CD4-positive, alpha-beta T cell (primary cell): ENCODE measurements at regions not wholly inside any gene's neighbourhood (a gene's known extent, or its start where the extent isn't known, plus 50 kb on each side); places are given as distances from the start of the nearest gene placed in this dataset.

Experiments used
- ATAC-seq: fragments of 200-7000 bp; cut with Tn5 transposase; one replicate; pipeline ENCODE4 v1.10.0; 2022; ENCODE audit warnings: mild to moderate bottlenecking; ENCODE audit not compliant: poor library complexity
- CTCF ChIA-PET: fragments of 350-600 bp; sonication (Branson Sonifier 250); formaldehyde crosslinking; loops from one replicate; lab custom pipeline; 2021; ENCODE audit warnings: antibody characterized with exemption, inconsistent platforms; lab: Charles Lee
- POLR2A ChIA-PET: fragments of 350-600 bp; sonication (Branson Sonifier 250); formaldehyde crosslinking; loops from one replicate; lab custom pipeline; 2021; ENCODE audit warnings: antibody characterized with exemption, inconsistent platforms; lab: Charles Lee
- DNase-seq, 14 experiments: peaks; one replicate each; pipeline ENCODE4 v3.0.0-alpha.2; 2013 to 2020; ENCODE audit warnings: mixed read lengths in 2 of 14
- H3K27ac ChIP-seq, 2 donors: one replicate each; pipeline versions ENCODE4 v1.5.1 to v1.7.0; 2013; ENCODE audit warnings: low read length in 2 of 2, low read depth in 1 of 2, mild to moderate bottlenecking in 1 of 2
- H3K27me3 ChIP-seq, 2 experiments: 1 replicate in 1 of 2; 2 replicates in 1 of 2; pipeline versions ENCODE4 v1.6.1 to v1.7.0; 2013; ENCODE audit warnings: low read length in 2 of 2, control low read depth in 1 of 2, mild to moderate bottlenecking in 1 of 2, moderate library complexity in 1 of 2; ENCODE audit not compliant: insufficient read depth in 2 of 2, control insufficient read depth in 1 of 2
- H3K36me3 ChIP-seq: one replicate; pipeline ENCODE4 v1.6.1; 2013; ENCODE audit warnings: low read length, control low read depth; ENCODE audit not compliant: insufficient read depth
- H3K4me1 ChIP-seq: one replicate; pipeline ENCODE4 v1.6.1; 2013; ENCODE audit warnings: low read length, control low read depth; ENCODE audit not compliant: insufficient read depth
- H3K4me3 ChIP-seq: one replicate; pipeline ENCODE4 v1.5.1; 2013; ENCODE audit warnings: mild to moderate bottlenecking, low read length, moderate library complexity
- H3K9me3 ChIP-seq, 2 experiments: 1 replicate in 1 of 2; 2 replicates in 1 of 2; pipeline versions ENCODE4 v1.6.1 to v1.7.0; 2013; ENCODE audit warnings: low read length in 2 of 2, mild to moderate bottlenecking in 2 of 2, control low read depth in 1 of 2, moderate library complexity in 1 of 2; ENCODE audit not compliant: control insufficient read depth in 1 of 2, insufficient read depth in 1 of 2
- H3K27ac Mint-ChIP-seq: one replicate; pipeline ENCODE4 v1.8.0; 2020; ENCODE audit warnings: mixed read lengths
- H3K27me3 Mint-ChIP-seq: one replicate; pipeline ENCODE4 v1.8.0; 2021; ENCODE audit warnings: mixed read lengths
- H3K36me3 Mint-ChIP-seq: one replicate; pipeline ENCODE4 v1.8.0; 2021; ENCODE audit warnings: low read depth, mixed read lengths
- H3K4me1 Mint-ChIP-seq: one replicate; pipeline ENCODE4 v1.8.0; 2021; ENCODE audit warnings: low read depth, mixed read lengths
- H3K4me3 Mint-ChIP-seq: one replicate; pipeline ENCODE4 v1.8.0; 2020; ENCODE audit warnings: mild to moderate bottlenecking, mixed read lengths
- H3K9me3 Mint-ChIP-seq: one replicate; pipeline ENCODE4 v1.8.0; 2020; ENCODE audit warnings: mixed read lengths
- CTCF ChIP-seq: fragments of 200-600 bp; IDR thresholded peaks from one replicate; pipeline ENCODE4 v1.8.0; 2022; ENCODE audit warnings: antibody characterized with exemption, mild to moderate bottlenecking
- intact Hi-C, 2 experiments: fragments of 100-400 bp; cut with DNase I in 1 of 2; cut with micrococcal nuclease in 1 of 2; formaldehyde crosslinking; loops; one replicate each; pipeline versions ENCODE4 v1.15.1 to v1.9.0; 2023 to 2025; cut with DNase I, micrococcal nuclease

GRCh38 chr1:196105901-196106300 lies 502.3 kb downstream of the KCNT2 start:
- DNase-seq (no peak), ATAC-seq (no peak)
- Histone ChIP-seq H3K27ac (no peak overlapping the region), H3K27me3 (no peaks in the 10 kb centered on the region), H3K36me3 (no peaks in the 10 kb centered on the region), H3K4me1 (no peaks in the 10 kb centered on the region), H3K9me3 (peaks cover 0 to 3% of the 10 kb centered on the region in 2 experiments), H3K4me3 (no peak overlapping the region)
- ChIA-PET CTCF (no interaction called here), POLR2A (no interaction called here)
- no peaks in the 10 kb centered on the region for H3K4me1 Mint-ChIP-seq
- H3K27me3 Mint-ChIP-seq, result no peaks in the 10 kb centered on the region
- no peaks in the 10 kb centered on the region for H3K36me3 Mint-ChIP-seq
- TF ChIP-seq CTCF, result no peak
- peaks cover 5% of the 10 kb centered on the region for H3K9me3 Mint-ChIP-seq
- no peak overlapping the region for H3K4me3 Mint-ChIP-seq
- intact Hi-C loops, result no loop called here
- H3K27ac Mint-ChIP-seq, result no peak overlapping the region

- Mint-ChIP-seq H3K27ac (no peak overlapping the region), H3K4me3 (no peak overlapping the region), H3K9me3 (peaks cover 8% of the 10 kb centered on the region), H3K27me3 (no peaks in the 10 kb centered on the region), H3K36me3 (no peaks in the 10 kb centered on the region), H3K4me1 (no peaks in the 10 kb centered on the region)
- H3K4me3 ChIP-seq, result no peak overlapping the region
- ATAC-seq (no peak), DNase-seq (no peak)
- POLR2A ChIA-PET, result no interaction called here
- H3K27me3 ChIP-seq, result no peaks in the 10 kb centered on the region
- H3K36me3 ChIP-seq, result no peaks in the 10 kb centered on the region
- H3K4me1 ChIP-seq, result no peaks in the 10 kb centered on the region
- no peak overlapping the region for H3K27ac ChIP-seq
- no peak for TF ChIP-seq CTCF
- intact Hi-C loops, result no loop called here
- peaks cover 0 to 7% of the 10 kb centered on the region in 2 experiments for H3K9me3 ChIP-seq
- CTCF ChIA-PET, result no interaction called here
Observed at GRCh38 chr1:196102826-196103225, 505.4 kb downstream of the KCNT2 start.

GRCh38 chr1:196098000-196098399 lies 510.2 kb downstream of the KCNT2 start:
- no peak for TF ChIP-seq CTCF
- intact Hi-C loops, result no loop called here
- Histone ChIP-seq H3K27me3 (no peaks in the 10 kb centered on the region), H3K4me3 (no peak overlapping the region), H3K27ac (no peak overlapping the region), H3K4me1 (no peaks in the 10 kb centered on the region), H3K9me3 (peaks cover 0 to 7% of the 10 kb centered on the region in 2 experiments), H3K36me3 (no peaks in the 10 kb centered on the region)
- Mint-ChIP-seq H3K36me3 (no peaks in the 10 kb centered on the region), H3K4me1 (no peaks in the 10 kb centered on the region), H3K9me3 (peaks cover 8% of the 10 kb centered on the region), H3K27me3 (no peaks in the 10 kb centered on the region), H3K27ac (no peak overlapping the region), H3K4me3 (no peak overlapping the region)
- ATAC-seq, result no peak
- ChIA-PET CTCF (no interaction called here), POLR2A (no interaction called here)
- DNase-seq, result no peak
